Endothelial cell of umbilical vein (primary cell): ENCODE measurements at regions not wholly inside any gene's neighbourhood (a gene's known extent, or its start where the extent isn't known, plus 50 kb on each side); places are given as distances from the start of the nearest gene placed in this dataset.
"Not testable (repeated sequence)": the region's sequence is repeated elsewhere in the genome, so short reads cannot be mapped to it uniquely, and the experiment has no call there.

Experiments
- BruUV-seq: library from RNA; stranded (reverse); fragments of 400-500 nt; replicated peaks from 2 replicates; lab custom pipeline; 2021; lab: Mats Ljungman, UMichigan
- CTCF ChIA-PET: fragments of 300-600, 350-600 bp; sonication (Branson Sonifier 250); formaldehyde crosslinking; loops from one replicate; lab custom pipeline; 2021; ENCODE audit warnings: antibody characterized with exemption, inconsistent platforms; lab: Charles Lee
- POLR2A ChIA-PET: fragments of 300-600, 350-600 bp; sonication (Branson Sonifier 250); formaldehyde crosslinking; loops from one replicate; lab custom pipeline; 2021; ENCODE audit warnings: antibody characterized with exemption, inconsistent platforms; lab: Charles Lee
- DNase-seq: peaks from one replicate; pipeline ENCODE4 v3.0.0-alpha.2; 2011; ENCODE audit warnings: low read depth, low spot score
- FAIRE-seq: peaks from 2 replicates; lab custom pipeline; 2011; peaks lifted over from hg19 to GRCh38; lab: Jason Lieb, UNC
- H2AFZ ChIP-seq: 2 replicates; pipeline ENCODE4 v1.6.0; 2012; ENCODE audit warnings: low read depth, low read length, control low read depth, inconsistent platforms
- H3K27ac ChIP-seq: 2 replicates; pipeline ENCODE4 v1.5.1; 2011; ENCODE audit warnings: low read depth, mild to moderate bottlenecking, control low read depth, low read length, moderate library complexity; ENCODE audit not compliant: insufficient read depth
- H3K27me3 ChIP-seq, 2 experiments: 2 replicates each; pipeline versions ENCODE4 v1.6.0 to v1.6.1; 2011; ENCODE audit warnings: low read length in 2 of 2, mixed read lengths in 1 of 2; ENCODE audit not compliant: control insufficient read depth in 2 of 2, insufficient read depth in 2 of 2
- H3K36me3 ChIP-seq, 2 experiments: 2 replicates in 1 of 2; 3 replicates in 1 of 2; pipeline ENCODE4 v1.5.1; 2011; ENCODE audit warnings: low read length in 2 of 2, mild to moderate bottlenecking in 1 of 2, moderate library complexity in 1 of 2; ENCODE audit not compliant: control insufficient read depth in 2 of 2, insufficient read depth in 2 of 2; ENCODE audit errors: extremely low read depth in 1 of 2
- H3K4me1 ChIP-seq: 3 replicates; pipeline ENCODE4 v1.5.1; 2011; ENCODE audit warnings: mild to moderate bottlenecking, low read length; ENCODE audit not compliant: control insufficient read depth, insufficient read depth; ENCODE audit errors: extremely low read depth
- H3K4me2 ChIP-seq: 2 replicates; pipeline ENCODE4 v1.6.1; 2011; ENCODE audit warnings: low read length, control low read depth, mixed read lengths; ENCODE audit not compliant: insufficient read depth
- H3K4me3 ChIP-seq, 3 experiments: fragments of 200-600 bp in 1 of 3; sonication (generic), shearing (Covaris generic) in 1 of 3; replicated peaks in 1 of 3; 2 replicates each; pipeline ENCODE4 v1.5.1; 2011 to 2016; ENCODE audit warnings: control low read depth in 3 of 3, low read length in 3 of 3, mild to moderate bottlenecking in 2 of 3, inconsistent platforms in 1 of 3, low read depth in 1 of 3, moderate library complexity in 1 of 3; ENCODE audit not compliant: insufficient read depth in 1 of 3
- H3K79me2 ChIP-seq: 2 replicates; pipeline ENCODE4 v1.6.0; 2012; ENCODE audit warnings: low read length, inconsistent platforms; ENCODE audit not compliant: control insufficient read depth, insufficient read depth
- H3K9ac ChIP-seq: replicated peaks from 2 replicates; pipeline ENCODE3; 2011; ENCODE audit warnings: low read length, control low read depth; ENCODE audit not compliant: insufficient read depth; ENCODE audit errors: extremely low read depth
- H3K9me1 ChIP-seq: replicated peaks from 3 replicates; pipeline ENCODE4 v1.6.0; 2011; ENCODE audit warnings: mild to moderate bottlenecking, low read length; ENCODE audit not compliant: control insufficient read depth, insufficient read depth; ENCODE audit errors: extremely low read depth
- H3K9me3 ChIP-seq: replicated peaks from 2 replicates; pipeline ENCODE4 v1.5.1; 2012; ENCODE audit warnings: low read length, inconsistent platforms; ENCODE audit not compliant: control insufficient read depth, insufficient read depth
- H4K20me1 ChIP-seq: replicated peaks from 2 replicates; pipeline ENCODE3; 2011; ENCODE audit warnings: mild to moderate bottlenecking, low read length; ENCODE audit not compliant: control insufficient read depth, insufficient read depth; ENCODE audit errors: extremely low read depth
- EZH2 ChIP-seq: IDR thresholded peaks from 2 replicates; pipeline ENCODE4 v1.6.1; 2012; ENCODE audit warnings: borderline replicate concordance, low read depth, mild to moderate bottlenecking, moderate library complexity, low read length, inconsistent platforms; ENCODE audit not compliant: severe bottlenecking
- FOS ChIP-seq: IDR thresholded peaks from 2 replicates; pipeline ENCODE4 v1.6.1; 2011; ENCODE audit warnings: mild to moderate bottlenecking, low read length, moderate library complexity, borderline replicate concordance; ENCODE audit not compliant: insufficient read depth
- GATA2 ChIP-seq: IDR thresholded peaks from 2 replicates; pipeline ENCODE4 v1.7.0; 2011; ENCODE audit warnings: low read depth, mild to moderate bottlenecking, moderate library complexity, mixed read lengths, low read length; ENCODE audit not compliant: insufficient read length, insufficient read depth
- JUN ChIP-seq: IDR thresholded peaks from 2 replicates; pipeline ENCODE4 v1.6.1; 2011; ENCODE audit warnings: borderline replicate concordance, low read depth; ENCODE audit not compliant: insufficient read length, insufficient read depth
- MYC ChIP-seq: IDR thresholded peaks from one replicate; pipeline ENCODE4 v1.6.1; 2011; ENCODE audit warnings: mild to moderate bottlenecking, low read depth, low read length
- POLR2A ChIP-seq: IDR thresholded peaks from 2 replicates; pipeline ENCODE4 v1.6.1; 2012; ENCODE audit warnings: low read depth, mild to moderate bottlenecking, control low read depth, low read length
- POLR2AphosphoS5 ChIP-seq: IDR thresholded peaks from 2 replicates; pipeline ENCODE4 v1.6.1; 2012; ENCODE audit warnings: low read depth, mild to moderate bottlenecking, control low read depth, low read length, moderate library complexity; ENCODE audit not compliant: insufficient read depth
- dilution Hi-C: fragments of 300-500 bp; cut with MboI; formaldehyde crosslinking; loops from one replicate; pipeline ENCODE4 v1.15.0; 2019; ENCODE audit warnings: low sequenced_read_pairs; ENCODE audit not compliant: extremely low pct_ligation_motif_present
- intact Hi-C: fragments of 100-400 bp; cut with micrococcal nuclease; formaldehyde crosslinking; loops from one replicate; pipeline ENCODE4 v1.10.0; 2022
- TF ChIP-seq, protein P1 (sequence below), 2 donors: IDR thresholded peaks; 1 replicate in 1 of 2; 2 replicates in 1 of 2; pipeline ENCODE4 v1.5.1; 2011; ENCODE audit warnings: low read length in 2 of 2, mild to moderate bottlenecking in 2 of 2, moderate library complexity in 2 of 2, control low read depth in 1 of 2, inconsistent platforms in 1 of 2, low read depth in 1 of 2; ENCODE audit not compliant: insufficient read depth in 1 of 2; ENCODE audit errors: extremely low read depth in 1 of 2

DNA sequence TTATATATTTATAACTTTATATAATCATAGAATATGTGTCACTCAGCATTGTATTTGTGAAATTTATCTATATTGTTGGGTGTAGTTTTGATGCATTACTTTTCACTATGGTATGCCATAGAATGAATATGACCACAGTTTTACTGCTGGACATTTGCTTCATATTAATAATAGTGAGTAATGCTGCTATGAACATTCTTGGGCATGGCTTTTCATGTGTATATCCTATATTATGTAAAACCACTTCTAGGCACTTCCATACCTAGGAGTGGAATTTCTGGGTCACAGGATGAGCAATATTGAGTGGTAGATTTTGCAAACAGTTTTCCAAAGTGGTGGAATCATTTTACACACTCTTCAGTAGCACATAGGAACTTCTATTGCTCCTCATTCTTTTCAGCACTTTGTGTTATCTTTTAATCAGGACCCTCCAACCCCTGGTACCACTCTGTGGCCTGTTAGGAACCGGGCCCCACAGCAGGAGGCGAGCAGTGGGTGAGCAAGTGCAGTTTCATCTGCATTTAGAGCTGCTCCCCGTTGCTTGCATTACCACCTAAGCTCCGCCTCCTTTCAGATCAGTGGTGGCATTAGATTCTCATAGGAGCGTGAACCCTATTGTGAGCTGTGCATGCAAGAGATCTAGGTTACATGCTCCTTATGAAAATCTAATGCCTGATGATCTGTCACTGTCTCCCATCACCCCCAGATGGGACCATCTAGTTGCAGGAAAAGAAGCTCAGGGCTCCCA, 56.0 kb upstream of the CNIH3 start:
- Histone ChIP-seq H3K79me2 (no peaks in the 10 kb centered on the region), H2AFZ (no peak overlapping the region), H3K27me3 (no peaks in the 10 kb centered on the region), H3K9ac (no peak overlapping the region), H3K27ac (no peak overlapping the region), H3K4me1 (peaks cover 11% of the 10 kb centered on the region), H3K9me1 (no peaks in the 10 kb centered on the region), H4K20me1 (no peaks in the 10 kb centered on the region), H3K4me3 (no peak overlapping the region), H3K4me2 (no peak overlapping the region), H3K36me3 (no peaks in the 10 kb centered on the region), H3K9me3 (no peaks in the 10 kb centered on the region)
- ChIA-PET CTCF (no interaction called here), POLR2A (no interaction called here)
- no TSS peak for BruUV-seq
- no peak for DNase-seq
- FAIRE-seq = peak; percentile 70
- dilution Hi-C loops = no loop called here
- TF ChIP-seq POLR2AphosphoS5 (no peak), FOS (no peak), GATA2 (no peak), EZH2 (no peak), JUN (no peak), MYC (no peak), POLR2A (no peak)
- TF ChIP-seq, protein P1, sequence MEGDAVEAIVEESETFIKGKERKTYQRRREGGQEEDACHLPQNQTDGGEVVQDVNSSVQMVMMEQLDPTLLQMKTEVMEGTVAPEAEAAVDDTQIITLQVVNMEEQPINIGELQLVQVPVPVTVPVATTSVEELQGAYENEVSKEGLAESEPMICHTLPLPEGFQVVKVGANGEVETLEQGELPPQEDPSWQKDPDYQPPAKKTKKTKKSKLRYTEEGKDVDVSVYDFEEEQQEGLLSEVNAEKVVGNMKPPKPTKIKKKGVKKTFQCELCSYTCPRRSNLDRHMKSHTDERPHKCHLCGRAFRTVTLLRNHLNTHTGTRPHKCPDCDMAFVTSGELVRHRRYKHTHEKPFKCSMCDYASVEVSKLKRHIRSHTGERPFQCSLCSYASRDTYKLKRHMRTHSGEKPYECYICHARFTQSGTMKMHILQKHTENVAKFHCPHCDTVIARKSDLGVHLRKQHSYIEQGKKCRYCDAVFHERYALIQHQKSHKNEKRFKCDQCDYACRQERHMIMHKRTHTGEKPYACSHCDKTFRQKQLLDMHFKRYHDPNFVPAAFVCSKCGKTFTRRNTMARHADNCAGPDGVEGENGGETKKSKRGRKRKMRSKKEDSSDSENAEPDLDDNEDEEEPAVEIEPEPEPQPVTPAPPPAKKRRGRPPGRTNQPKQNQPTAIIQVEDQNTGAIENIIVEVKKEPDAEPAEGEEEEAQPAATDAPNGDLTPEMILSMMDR (IDR thresholded peaks at IDR 0.05; ENCODE audit: extremely low read depth in 1 of 2, insufficient read depth in 1 of 2, low read depth in 1 of 2, low read length in 2 of 2) = no peak
- intact Hi-C loops = no loop called here

- DNase-seq, H4K20me1 ChIP-seq, H3K36me3 ChIP-seq, H3K4me2 ChIP-seq, CTCF ChIA-PET, intact Hi-C loops, H3K9me3 ChIP-seq, H3K4me3 ChIP-seq, H3K27me3 ChIP-seq, dilution Hi-C loops, H3K9me1 ChIP-seq, FAIRE-seq, POLR2A ChIA-PET, H2AFZ ChIP-seq, H3K27ac ChIP-seq, BruUV-seq, H3K9ac ChIP-seq, H3K79me2 ChIP-seq: not testable (repeated sequence)
- peaks cover 18% of the 10 kb centered on the region for H3K4me1 ChIP-seq
Measured at GRCh38 chr1:224562881-224563280, 53.2 kb upstream of the CNIH3 start.
